Gastrocnemius medialis (tissue), 4 donors: ENCODE measurements at regions not wholly inside any gene's neighbourhood (a gene's known extent, or its start where the extent isn't known, plus 50 kb on each side); places are given as distances from the start of the nearest gene placed in this dataset.

ENCODE experiments used
- ATAC-seq, 2 donors: fragments of 150-250 bp; one replicate each; pipeline ENCODE4 v1.9.1; 2016
- DNase-seq, 2 donors: peaks; one replicate each; pipeline ENCODE4 v3.0.0-alpha.2; 2019
- H3K27ac ChIP-seq, 4 donors: fragments of 200-600 bp; sonication (generic); 1 replicate in 1 of 4; 2 replicates in 3 of 4; pipeline ENCODE4 v1.5.1; 2016 to 2018; ENCODE audit warnings: mild to moderate bottlenecking in 2 of 4, moderate library complexity in 1 of 4
- H3K27me3 ChIP-seq, 3 donors: fragments of 200-600 bp; sonication (generic) in 2 of 3; 1 replicate in 1 of 3; 2 replicates in 2 of 3; pipeline versions ENCODE4 v1.5.1 to v1.6.0; 2016 to 2019; ENCODE audit warnings: mild to moderate bottlenecking in 1 of 3, moderate library complexity in 1 of 3
- H3K36me3 ChIP-seq, 2 donors: fragments of 200-600 bp; sonication (generic) in 1 of 2; one replicate each; pipeline ENCODE4 v1.5.1; 2017 to 2018
- H3K4me1 ChIP-seq, 2 donors: fragments of 200-600 bp; sonication (generic) in 1 of 2; one replicate each; pipeline ENCODE4 v1.5.1; 2016 to 2017; ENCODE audit warnings: mild to moderate bottlenecking in 2 of 2
- H3K4me3 ChIP-seq, 4 donors: fragments of 200-600 bp; sonication (generic) in 3 of 4; 1 replicate in 1 of 4; 2 replicates in 3 of 4; pipeline ENCODE4 v1.5.1; 2016 to 2019; ENCODE audit warnings: mild to moderate bottlenecking in 2 of 4
- H3K9me3 ChIP-seq, 3 donors: fragments of 200-600 bp; sonication (generic) in 2 of 3; 1 replicate in 1 of 3; 2 replicates in 2 of 3; pipeline ENCODE4 v1.5.1; 2016 to 2019
- CTCF ChIP-seq, 5 experiments: fragments of 450-650 bp in 3 of 5; fragments of 200-600 bp in 2 of 5; sonication (generic) in 2 of 5; IDR thresholded peaks in 4 of 5; conservative IDR thresholded peaks in 1 of 5; 1 replicate in 4 of 5; 2 replicates in 1 of 5; pipeline ENCODE4 v1.5.1; 2016 to 2019; ENCODE audit warnings: antibody characterized with exemption in 5 of 5, mild to moderate bottlenecking in 3 of 5, moderate library complexity in 3 of 5
- POLR2A ChIP-seq, 2 donors: fragments of 450-650 bp; IDR thresholded peaks; one replicate each; pipeline ENCODE4 v1.6.1; 2017; ENCODE audit warnings: antibody characterized with exemption in 2 of 2, mild to moderate bottlenecking in 2 of 2, moderate library complexity in 2 of 2
- in situ Hi-C, 4 donors: fragments of 200-750 bp; cut with MboI; loops; one replicate each; pipeline versions ENCODE4 v1.15.0 to v1.8.0; 2017; ENCODE audit warnings: low sequenced_read_pairs in 4 of 4
- intact Hi-C: fragments of 100-400 bp; cut with DNase I; formaldehyde crosslinking; loops from one replicate; pipeline ENCODE4 v1.15.1; 2023; ENCODE audit warnings: low total_unique reads

GRCh38 chr12:60120199-60120598 is 524.4 kb downstream of the SLC16A7 start:
- in situ Hi-C loops = no loop called here
- Histone ChIP-seq H3K9me3 (no peaks in the 10 kb centered on the region), H3K36me3 (no peaks in the 10 kb centered on the region), H3K4me3 (no peak overlapping the region), H3K27me3 (no peaks in the 10 kb centered on the region), H3K27ac (no peak overlapping the region), H3K4me1 (no peaks in the 10 kb centered on the region)
- ATAC-seq (no peak), DNase-seq (no peak)
- TF ChIP-seq CTCF (IDR thresholded peaks at IDR 0.05 in 4 of 5, conservative IDR thresholded peaks at IDR 0.05 in 1 of 5) = no peak
- no peak for TF ChIP-seq POLR2A (IDR thresholded peaks at IDR 0.05)
- intact Hi-C loops = no loop called here

GRCh38 chr12:60123557-60123956 is 527.7 kb downstream of the SLC16A7 start:
- no peaks in the 10 kb centered on the region for H3K27me3 ChIP-seq
- no peak for TF ChIP-seq POLR2A (IDR thresholded peaks at IDR 0.05)
- no peak for TF ChIP-seq CTCF (IDR thresholded peaks at IDR 0.05 in 4 of 5, conservative IDR thresholded peaks at IDR 0.05 in 1 of 5)
- H3K27ac ChIP-seq = no peak overlapping the region
- H3K36me3 ChIP-seq = no peaks in the 10 kb centered on the region
- DNase-seq (no peak), ATAC-seq (no peak)
- H3K4me3 ChIP-seq = no peak overlapping the region
- H3K9me3 ChIP-seq = no peaks in the 10 kb centered on the region
- in situ Hi-C loops (no loop called here), intact Hi-C loops (no loop called here)
- H3K4me1 ChIP-seq = no peaks in the 10 kb centered on the region

- DNase-seq (no peak), ATAC-seq (no peak)
- Histone ChIP-seq H3K27ac (no peak overlapping the region), H3K4me1 (no peaks in the 10 kb centered on the region), H3K9me3 (no peaks in the 10 kb centered on the region), H3K27me3 (no peaks in the 10 kb centered on the region), H3K4me3 (no peak overlapping the region), H3K36me3 (no peaks in the 10 kb centered on the region)
- in situ Hi-C loops (no loop called here), intact Hi-C loops (no loop called here)
- TF ChIP-seq POLR2A (IDR thresholded peaks at IDR 0.05) = no peak
- no peak for TF ChIP-seq CTCF (IDR thresholded peaks at IDR 0.05 in 4 of 5, conservative IDR thresholded peaks at IDR 0.05 in 1 of 5)
Observed at GRCh38 chr12:60137513-60137912, 541.7 kb downstream of the SLC16A7 start.

- no peak for TF ChIP-seq POLR2A (IDR thresholded peaks at IDR 0.05)
- no peak for TF ChIP-seq CTCF (IDR thresholded peaks at IDR 0.05 in 4 of 5, conservative IDR thresholded peaks at IDR 0.05 in 1 of 5)
- intact Hi-C loops (no loop called here), in situ Hi-C loops (no loop called here)
- ATAC-seq = no peak
- Histone ChIP-seq H3K36me3 (no peaks in the 10 kb centered on the region), H3K4me3 (no peak overlapping the region), H3K27me3 (no peaks in the 10 kb centered on the region), H3K27ac (no peak overlapping the region), H3K9me3 (no peaks in the 10 kb centered on the region), H3K4me1 (no peaks in the 10 kb centered on the region)
- no peak for DNase-seq
Observed at GRCh38 chr12:60138526-60138925, 542.7 kb downstream of the SLC16A7 start.

- Histone ChIP-seq H3K9me3 (no peaks in the 10 kb centered on the region), H3K4me1 (no peaks in the 10 kb centered on the region), H3K27me3 (no peaks in the 10 kb centered on the region), H3K36me3 (no peaks in the 10 kb centered on the region), H3K27ac (no peak overlapping the region), H3K4me3 (no peak overlapping the region)
- no peak for TF ChIP-seq CTCF (IDR thresholded peaks at IDR 0.05 in 4 of 5, conservative IDR thresholded peaks at IDR 0.05 in 1 of 5)
- no peak for TF ChIP-seq POLR2A (IDR thresholded peaks at IDR 0.05)
- ATAC-seq = no peak
- intact Hi-C loops (no loop called here), in situ Hi-C loops (no loop called here)
- DNase-seq = no peak
Observed at GRCh38 chr12:60144395-60144794, 548.6 kb downstream of the SLC16A7 start.
